Esophagus (tissue), 2 donors: ENCODE measurements at regions not wholly inside any gene's neighbourhood (a gene's known extent, or its start where the extent isn't known, plus 50 kb on each side); places are given as distances from the start of the nearest gene placed in this dataset.

Source experiments
- H3K27ac ChIP-seq, 2 donors: one replicate each; pipeline ENCODE4 v1.5.1; 2013; ENCODE audit warnings: low read depth in 2 of 2, mild to moderate bottlenecking in 2 of 2, inconsistent platforms in 1 of 2, low read length in 1 of 2, moderate library complexity in 1 of 2
- H3K27me3 ChIP-seq, 2 donors: one replicate each; pipeline ENCODE4 v1.6.1; 2013; ENCODE audit warnings: low read length in 2 of 2, control low read depth in 1 of 2, mild to moderate bottlenecking in 1 of 2; ENCODE audit not compliant: insufficient read depth in 2 of 2, control insufficient read depth in 1 of 2
- H3K36me3 ChIP-seq, 2 donors: one replicate each; pipeline ENCODE4 v1.6.1; 2013; ENCODE audit warnings: low read length in 1 of 2; ENCODE audit not compliant: control insufficient read depth in 2 of 2, insufficient read depth in 2 of 2
- H3K4me1 ChIP-seq, 2 donors: one replicate each; pipeline ENCODE4 v1.6.1; 2013; ENCODE audit warnings: low read length in 1 of 2; ENCODE audit not compliant: control insufficient read depth in 2 of 2, insufficient read depth in 2 of 2
- H3K4me3 ChIP-seq, 2 donors: one replicate each; pipeline ENCODE4 v1.5.1; 2013; ENCODE audit warnings: low read length in 2 of 2, mild to moderate bottlenecking in 2 of 2, low read depth in 1 of 2, moderate library complexity in 1 of 2
- H3K9me3 ChIP-seq, 2 donors: one replicate each; pipeline ENCODE4 v1.6.1; 2013; ENCODE audit warnings: mild to moderate bottlenecking in 2 of 2, low read depth in 1 of 2, low read length in 1 of 2, moderate library complexity in 1 of 2; ENCODE audit not compliant: control insufficient read depth in 2 of 2, insufficient read depth in 1 of 2
- WGBS, 2 donors: extraction: QIAGEN DNeasy Blood & Tissue Kit; methylation state at CpG; one replicate each; pipeline ENCODE4 v1.1.7; 2013; 5-methylcytosine and 5-hydroxymethylcytosine counted together
- donor health status: healthy with polysubstance abuse.
- donor health status: Bipolar disorder and iron deficiency.

- Histone ChIP-seq H3K4me1 (no peaks in the 10 kb centered on the region), H3K4me3 (no peak overlapping the region), H3K27me3 (no peaks in the 10 kb centered on the region), H3K27ac (no peak overlapping the region), H3K36me3 (no peaks in the 10 kb centered on the region), H3K9me3 (no peaks in the 10 kb centered on the region)
- WGBS, 2 donors: 97 to 99% methylated on average over 3 of the region's 3 CpGs
Observed at GRCh38 chr3:72113964-72114363, 329.0 kb upstream of the PROK2 start.

GRCh38 chr3:72113564-72113963 is 328.6 kb upstream of the PROK2 start:
- Histone ChIP-seq H3K4me3 (no peak overlapping the region), H3K4me1 (no peaks in the 10 kb centered on the region), H3K27me3 (no peaks in the 10 kb centered on the region), H3K27ac (no peak overlapping the region), H3K36me3 (no peaks in the 10 kb centered on the region), H3K9me3 (no peaks in the 10 kb centered on the region)
- WGBS, 2 donors: 79 to 83% methylated on average over 1 of the region's 1 CpG

- WGBS, 2 donors: 90 to 92% methylated on average over 3 of the region's 3 CpGs
- Histone ChIP-seq H3K4me3 (no peak overlapping the region), H3K36me3 (no peaks in the 10 kb centered on the region), H3K9me3 (no peaks in the 10 kb centered on the region), H3K4me1 (no peaks in the 10 kb centered on the region), H3K27me3 (no peaks in the 10 kb centered on the region), H3K27ac (no peak overlapping the region)
Observed at GRCh38 chr3:72112435-72112834, 327.5 kb upstream of the PROK2 start.

- 64 to 72% methylated on average over 7 of the region's 7 CpGs for WGBS, 2 donors
Observed at GRCh38 chr3:72111265-72112205, 326.6 kb upstream of the PROK2 start.

GRCh38 chr3:72109327-72110259 is 324.6 kb upstream of the PROK2 start:
- Histone ChIP-seq H3K36me3 (no peaks in the 10 kb centered on the region), H3K4me3 (no peak overlapping the region), H3K4me1 (no peaks in the 10 kb centered on the region), H3K27me3 (no peaks in the 10 kb centered on the region), H3K27ac (no peak overlapping the region), H3K9me3 (no peaks in the 10 kb centered on the region)
- WGBS, 2 donors: 77 to 82% methylated on average over 17 of the region's 17 CpGs

More at GRCh38 chr3:72111265-72112205, 326.6 kb upstream of the PROK2 start:
- Histone ChIP-seq H3K4me3 (no peak overlapping the region), H3K36me3 (no peaks in the 10 kb centered on the region), H3K4me1 (no peaks in the 10 kb centered on the region), H3K27ac (no peak overlapping the region), H3K27me3 (no peaks in the 10 kb centered on the region), H3K9me3 (no peaks in the 10 kb centered on the region)

GRCh38 chr3:72105306-72105705 is 320.4 kb upstream of the PROK2 start:
- no peaks in the 10 kb centered on the region for H3K9me3 ChIP-seq
- H3K27me3 ChIP-seq: no peaks in the 10 kb centered on the region
- no peaks in the 10 kb centered on the region for H3K4me1 ChIP-seq
- WGBS, 2 donors: 76 to 81% methylated on average over 6 of the region's 6 CpGs
- no peak overlapping the region for H3K27ac ChIP-seq
- no peaks in the 10 kb centered on the region for H3K36me3 ChIP-seq
- H3K4me3 ChIP-seq: no peak overlapping the region

GRCh38 chr3:72102112-72102616 is 317.2 kb upstream of the PROK2 start:
- 67 to 70% methylated on average over 5 of the region's 5 CpGs for WGBS, 2 donors
- H3K4me1 ChIP-seq: no peaks in the 10 kb centered on the region
- no peak overlapping the region for H3K4me3 ChIP-seq
- H3K27me3 ChIP-seq: no peaks in the 10 kb centered on the region
- H3K36me3 ChIP-seq: no peaks in the 10 kb centered on the region
- H3K27ac ChIP-seq: no peak overlapping the region
- no peaks in the 10 kb centered on the region for H3K9me3 ChIP-seq

- no peaks in the 10 kb centered on the region for H3K9me3 ChIP-seq
- no peaks in the 10 kb centered on the region for H3K4me1 ChIP-seq
- 54 to 60% methylated on average over 6 of the region's 6 CpGs for WGBS, 2 donors
- H3K36me3 ChIP-seq: no peaks in the 10 kb centered on the region
- H3K27me3 ChIP-seq: no peaks in the 10 kb centered on the region
- H3K4me3 ChIP-seq: no peak overlapping the region
- H3K27ac ChIP-seq: no peak overlapping the region
Observed at GRCh38 chr3:72101494-72101893, 316.5 kb upstream of the PROK2 start.

GRCh38 chr3:72100601-72101187 is 315.7 kb upstream of the PROK2 start:
- no peak overlapping the region for H3K27ac ChIP-seq

More at GRCh38 chr3:72100601-72101187, 315.7 kb upstream of the PROK2 start:
- Histone ChIP-seq H3K27me3 (no peaks in the 10 kb centered on the region), H3K4me3 (peak overlapping the region in 1 of 2 donors; percentile 5), H3K9me3 (no peaks in the 10 kb centered on the region), H3K4me1 (no peaks in the 10 kb centered on the region), H3K36me3 (no peaks in the 10 kb centered on the region)
- WGBS, 2 donors: 2 to 4% methylated on average over 21 of the region's 21 CpGs
